ENCODE measurements at regions not wholly inside any gene's neighbourhood (a gene's known extent, or its start where the extent isn't known, plus 50 kb on each side); places are given as distances from the start of the nearest gene placed in this dataset.

- Histone ChIP-seq H2BK15ac (ENCODE audit: low read length) (no peak overlapping the region), H4K20me1 (replicated peaks in 1 of 2; ENCODE audit: control insufficient read depth in 1 of 2, insufficient read depth in 2 of 2, low read length in 2 of 2) (no peaks in the 10 kb centered on the region), H3K4me1 (replicated peaks in 1 of 4; ENCODE audit: control insufficient read depth in 3 of 4, insufficient read depth in 4 of 4, low read length in 3 of 4) (no peaks in the 10 kb centered on the region), H3K18ac (ENCODE audit: extremely low read depth, low read length) (no peak overlapping the region), H3K9me3 (ENCODE audit: insufficient read depth in 2 of 2, low read depth in 1 of 2, low read length in 1 of 2) (peaks cover 3 to 6% of the 10 kb centered on the region in 2 experiments; a peak in 2 of 4 replicates), H4K8ac (ENCODE audit: extremely low read depth, insufficient read depth, low read length) (no peak overlapping the region), H3K27me3 (replicated peaks in 1 of 4; ENCODE audit: control insufficient read depth in 3 of 4, extremely low read depth in 1 of 4, insufficient read depth in 3 of 4, low read length in 3 of 4) (no peaks in the 10 kb centered on the region), H2BK20ac (ENCODE audit: low read length) (no peak overlapping the region), H3K23ac (ENCODE audit: insufficient read length) (no peak overlapping the region), H2AFZ (ENCODE audit: low read length) (no peak overlapping the region), H3K9ac (replicated peaks in 1 of 4; ENCODE audit: extremely low read depth in 1 of 4, low read depth in 3 of 4, low read length in 3 of 4) (no peak overlapping the region), H2AK5ac (ENCODE audit: low read depth, low read length) (no peak overlapping the region), H3K79me1 (ENCODE audit: low read depth, low read length) (no peaks in the 10 kb centered on the region), H3K79me2 (ENCODE audit: control insufficient read depth in 1 of 2, insufficient read depth in 2 of 2, low read length in 2 of 2) (no peaks in the 10 kb centered on the region), H3K36me3 (ENCODE audit: control insufficient read depth in 2 of 4, insufficient read depth in 4 of 4, low read length in 3 of 4) (no peaks in the 10 kb centered on the region), H2BK120ac (replicated peaks; ENCODE audit: low read depth, low read length) (no peak overlapping the region), H3K23me2 (ENCODE audit: low read depth, low read length) (no peaks in the 10 kb centered on the region), H3K27ac (ENCODE audit: low read depth, low read length) (no peak overlapping the region), H2BK5ac (ENCODE audit: low read depth, low read length) (no peak overlapping the region), H3K56ac (replicated peaks; ENCODE audit: insufficient read length, low read depth, low read length) (no peak overlapping the region), H3K4ac (replicated peaks; ENCODE audit: insufficient read length, low read depth, low read length) (no peak overlapping the region), H2BK12ac (ENCODE audit: low read depth, low read length) (no peak overlapping the region), H4K91ac (replicated peaks; ENCODE audit: insufficient read length, low read length) (no peak overlapping the region), H4K5ac (ENCODE audit: insufficient read length, low read depth, low read length) (no peak overlapping the region), H3K14ac (ENCODE audit: insufficient read length) (no peak overlapping the region), H3K4me2 (ENCODE audit: insufficient read depth in 1 of 2, low read depth in 2 of 2, low read length in 2 of 2) (no peak overlapping the region), H3K4me3 (ENCODE audit: extremely low read depth in 1 of 4, insufficient read depth in 2 of 4, low read depth in 3 of 4, low read length in 4 of 4) (no peak overlapping the region)
- ChIA-PET POLR2A (ENCODE audit: partially characterized antibody) (no interaction called here), CTCF (ENCODE audit: partially characterized antibody) (no interaction called here)
- 90% methylated on average over 3 of the region's 3 CpGs; no CpG with 5 or more reads in 1 of the 2 experiments for WGBS, 2 experiments (ENCODE audit: extremely low coverage in 1 of 2, insufficient coverage in 1 of 2, insufficient read length in 1 of 2, insufficient replicate concordance in 2 of 2, low coverage in 1 of 2, low lambda C conversion rate in 2 of 2, missing lambda C conversion rate in 1 of 2)
- no peak for TF ChIP-seq ATF2 (IDR thresholded peaks at IDR 0.05; ENCODE audit: low read length)
- TF ChIP-seq TCF12 (IDR thresholded peaks at IDR 0.05; ENCODE audit: low read depth, low read length) = no peak
- no peak for TF ChIP-seq RBBP5 (IDR thresholded peaks at IDR 0.05; ENCODE audit: borderline replicate concordance, low read depth, low read length)
- TF ChIP-seq PHF8 (conservative IDR thresholded peaks at IDR 0.05; ENCODE audit: low read depth, low read length) = no peak
- no peak for TF ChIP-seq E2F6 (IDR thresholded peaks at IDR 0.05)
- TF ChIP-seq CBX5 (IDR thresholded peaks at IDR 0.05; ENCODE audit: low read depth, low read length) = no peak
- FAIRE-seq (no peak), DNase-seq (ENCODE audit: low read depth in 1 of 2, low spot score in 2 of 2) (no peak)
Measured at GRCh38 chr13:54078271-54078870, 1049.8 kb downstream of the OLFM4 start.

All from H1 (cell line).